Activated CD8-positive, alpha-beta T cell treated with anti-CD3 and anti-CD28 coated beads for 36 hours (primary cell): ENCODE measurements at regions not wholly inside any gene's neighbourhood (a gene's known extent, or its start where the extent isn't known, plus 50 kb on each side); places are given as distances from the start of the nearest gene placed in this dataset.

Experiments
- ATAC-seq: fragments of 200-7000 bp; cut with Tn5 transposase; one replicate; pipeline ENCODE4 v1.10.0; 2021; ENCODE audit warnings: mild to moderate bottlenecking, moderate library complexity
- CTCF ChIA-PET: fragments of 350-600 bp; sonication (Branson Sonifier 250); formaldehyde crosslinking; loops from one replicate; lab custom pipeline; 2021; ENCODE audit warnings: antibody characterized with exemption; lab: Charles Lee
- POLR2A ChIA-PET: fragments of 350-600 bp; sonication (Branson Sonifier 250); formaldehyde crosslinking; loops from one replicate; lab custom pipeline; 2021; ENCODE audit warnings: antibody characterized with exemption; lab: Charles Lee
- DNase-seq: peaks from one replicate; pipeline ENCODE4 v3.0.0-alpha.2; 2020
- H3K27ac Mint-ChIP-seq: one replicate; pipeline ENCODE4 v1.8.0; 2021; ENCODE audit warnings: mild to moderate bottlenecking, mixed read lengths
- H3K27me3 Mint-ChIP-seq: one replicate; pipeline ENCODE4 v1.8.0; 2021; ENCODE audit warnings: mixed read lengths
- H3K36me3 Mint-ChIP-seq: one replicate; pipeline ENCODE4 v1.8.0; 2021; ENCODE audit warnings: low read depth, mixed read lengths
- H3K4me1 Mint-ChIP-seq: one replicate; pipeline ENCODE4 v1.8.0; 2021; ENCODE audit warnings: low read depth, mixed read lengths
- H3K4me3 Mint-ChIP-seq: one replicate; pipeline ENCODE4 v1.8.0; 2021; ENCODE audit warnings: mild to moderate bottlenecking, moderate library complexity, mixed read lengths
- H3K9me3 Mint-ChIP-seq: one replicate; pipeline ENCODE4 v1.8.0; 2021; ENCODE audit warnings: mixed read lengths
- CTCF ChIP-seq: fragments of 200-600 bp; IDR thresholded peaks from one replicate; pipeline ENCODE4 v1.8.0; 2022; ENCODE audit warnings: antibody characterized with exemption, mild to moderate bottlenecking
- intact Hi-C: fragments of 100-400 bp; cut with micrococcal nuclease; formaldehyde crosslinking; loops from one replicate; pipeline ENCODE4 v1.10.0; 2022

- CTCF ChIA-PET: no interaction called here
- DNase-seq: no peak
- H3K9me3 Mint-ChIP-seq: peaks cover 3% of the 10 kb centered on the region
- no peaks in the 10 kb centered on the region for H3K27me3 Mint-ChIP-seq
- POLR2A ChIA-PET: no interaction called here
- no peaks in the 10 kb centered on the region for H3K4me1 Mint-ChIP-seq
- H3K4me3 Mint-ChIP-seq: no peak overlapping the region
- H3K36me3 Mint-ChIP-seq: no peaks in the 10 kb centered on the region
- no peak for ATAC-seq
- no peak overlapping the region for H3K27ac Mint-ChIP-seq
- intact Hi-C loops: no loop called here
- TF ChIP-seq CTCF: no peak
Measured at GRCh38 chr1:55463814-55464475, 248.8 kb upstream of the USP24 start.

GRCh38 chr1:55457874-55458273 is 242.7 kb upstream of the USP24 start:
- H3K4me3 Mint-ChIP-seq: no peak overlapping the region
- POLR2A ChIA-PET: no interaction called here
- H3K27me3 Mint-ChIP-seq: peaks cover 4% of the 10 kb centered on the region
- DNase-seq (no peak), ATAC-seq (no peak)
- CTCF ChIA-PET: no interaction called here
- no peak overlapping the region for H3K27ac Mint-ChIP-seq
- intact Hi-C loops: no loop called here
- H3K4me1 Mint-ChIP-seq: no peaks in the 10 kb centered on the region
- TF ChIP-seq CTCF: no peak
- no peaks in the 10 kb centered on the region for H3K36me3 Mint-ChIP-seq
- peaks cover 12% of the 10 kb centered on the region for H3K9me3 Mint-ChIP-seq

GRCh38 chr1:55456971-55457370 is 241.8 kb upstream of the USP24 start:
- CTCF ChIA-PET: no interaction called here
- no peaks in the 10 kb centered on the region for H3K4me1 Mint-ChIP-seq
- intact Hi-C loops: no loop called here

GRCh38 chr1:55448261-55448660 is 233.1 kb upstream of the USP24 start:
- ATAC-seq: no peak
- peaks cover 8% of the 10 kb centered on the region for H3K27me3 Mint-ChIP-seq
- TF ChIP-seq CTCF: no peak
- POLR2A ChIA-PET: interaction anchor here (0.8 kb wide), 1 partner anchor 17 kb away, joined by 3 read pairs; no protein-coding TSS in a partner anchor
- H3K4me3 Mint-ChIP-seq: no peak overlapping the region
- H3K36me3 Mint-ChIP-seq: no peaks in the 10 kb centered on the region
- no peak for DNase-seq
- H3K27ac Mint-ChIP-seq: no peak overlapping the region
- intact Hi-C loops: no loop called here
- H3K9me3 Mint-ChIP-seq: no peaks in the 10 kb centered on the region
- H3K4me1 Mint-ChIP-seq: peaks cover 2% of the 10 kb centered on the region
- CTCF ChIA-PET: interaction anchor here (1.1 kb wide), 1 partner anchor 69 kb away, joined by 3 read pairs; no protein-coding TSS in a partner anchor

More at GRCh38 chr1:55456971-55457370, 241.8 kb upstream of the USP24 start:
- POLR2A ChIA-PET: no interaction called here
- Mint-ChIP-seq H3K27me3 (peaks cover 4% of the 10 kb centered on the region), H3K4me3 (no peak overlapping the region), H3K36me3 (no peaks in the 10 kb centered on the region), H3K9me3 (peaks cover 12% of the 10 kb centered on the region), H3K27ac (no peak overlapping the region)
- DNase-seq (no peak), ATAC-seq (no peak)
- no peak for TF ChIP-seq CTCF

GRCh38 chr1:55447488-55447887 is 232.3 kb upstream of the USP24 start:
- Mint-ChIP-seq H3K36me3 (no peaks in the 10 kb centered on the region), H3K4me1 (peaks cover 2% of the 10 kb centered on the region), H3K9me3 (no peaks in the 10 kb centered on the region), H3K4me3 (no peak overlapping the region), H3K27ac (no peak overlapping the region), H3K27me3 (peaks cover 8% of the 10 kb centered on the region)
- TF ChIP-seq CTCF: no peak
- DNase-seq (no peak), ATAC-seq (no peak)
- POLR2A ChIA-PET: interaction anchor here (0.8 kb wide), 1 partner anchor 18 kb away, joined by 3 read pairs; no protein-coding TSS in a partner anchor
- intact Hi-C loops: no loop called here
- CTCF ChIA-PET: interaction anchor here (1.1 kb wide), 1 partner anchor 68 kb away, joined by 3 read pairs; no protein-coding TSS in a partner anchor
